ENCODE measurements at regions not wholly inside any gene's neighbourhood (a gene's known extent, or its start where the extent isn't known, plus 50 kb on each side); places are given as distances from the start of the nearest gene placed in this dataset.

- Histone ChIP-seq H3K4me2 (no peak overlapping the region), H3K4me1 (ENCODE audit: insufficient read depth) (peaks cover 18% of the 10 kb centered on the region), H3K36me3 (ENCODE audit: insufficient read depth) (no peaks in the 10 kb centered on the region), H3K27me3 (ENCODE audit: insufficient read depth) (no peaks in the 10 kb centered on the region), H4K20me1 (replicated peaks; ENCODE audit: insufficient read depth) (no peaks in the 10 kb centered on the region), H3K27ac (ENCODE audit: low read depth) (no peak overlapping the region), H3F3A (replicated peaks; ENCODE audit: low read depth) (no peaks in the 10 kb centered on the region), H3K4me3 (no peak overlapping the region), H3K79me2 (replicated peaks; ENCODE audit: insufficient read depth) (no peaks in the 10 kb centered on the region), H2AFZ (peak overlapping the region; percentile 66; the same call in 1 of the 2 replicates), H3K9me2 (ENCODE audit: insufficient read depth) (peaks cover 4% of the 10 kb centered on the region; the same call in 1 of the 2 replicates)
- TF ChIP-seq EZH2 (IDR thresholded peaks at IDR 0.05; ENCODE audit: low read depth, unreplicated experiment) (no peak), REST (IDR thresholded peaks at IDR 0.05; ENCODE audit: unreplicated experiment) (no peak), NANOG (IDR thresholded peaks at IDR 0.05; ENCODE audit: borderline replicate concordance) (no peak)
- ATAC-seq (peak; percentile 43), DNase-seq (ENCODE audit: low spot score) (no peak)
- peaks cover 4% of the 10 kb centered on the region for H3K27me3 Mint-ChIP-seq (ENCODE audit: insufficient read depth, low read depth, poor library complexity)
- peaks cover 6% of the 10 kb centered on the region for H3K9me3 Mint-ChIP-seq
- H3K36me3 Mint-ChIP-seq (ENCODE audit: low read depth): 0 out of 3 replicates have a peak, but pooled peaks cover 6% of the 10 kb centered on the region
- H3K4me1 Mint-ChIP-seq: peaks cover 37% of the 10 kb centered on the region
- H3K4me3 Mint-ChIP-seq: no peak overlapping the region
- no peak overlapping the region for H3K27ac Mint-ChIP-seq
Measured at GRCh38 chr3:64908251-64908685, 220.5 kb upstream of the ADAMTS9 start.

GRCh38 chr3:64905906-64906410, 218.2 kb upstream of the ADAMTS9 start:
- Mint-ChIP-seq H3K36me3 (ENCODE audit: low read depth) (no peaks in the 10 kb centered on the region), H3K27me3 (ENCODE audit: insufficient read depth, low read depth, poor library complexity) (peaks cover 2% of the 10 kb centered on the region), H3K9me3 (no peaks in the 10 kb centered on the region), H3K27ac (no peak overlapping the region), H3K4me3 (no peak overlapping the region), H3K4me1 (peaks cover 51% of the 10 kb centered on the region)
- Histone ChIP-seq H4K20me1 (replicated peaks; ENCODE audit: insufficient read depth) (no peaks in the 10 kb centered on the region), H3K9me2 (ENCODE audit: insufficient read depth) (no peaks in the 10 kb centered on the region; the same call in 1 of the 2 replicates), H3K27ac (ENCODE audit: low read depth) (no peak overlapping the region), H3K36me3 (ENCODE audit: insufficient read depth) (no peaks in the 10 kb centered on the region), H3K4me3 (no peak overlapping the region), H3K4me1 (ENCODE audit: insufficient read depth) (peaks cover 27% of the 10 kb centered on the region), H3K4me2 (no peak overlapping the region), H3K79me2 (replicated peaks; ENCODE audit: insufficient read depth) (no peaks in the 10 kb centered on the region), H3F3A (replicated peaks; ENCODE audit: low read depth) (no peaks in the 10 kb centered on the region), H3K27me3 (ENCODE audit: insufficient read depth) (no peaks in the 10 kb centered on the region), H2AFZ (no peak overlapping the region)
- TF ChIP-seq NANOG (IDR thresholded peaks at IDR 0.05; ENCODE audit: borderline replicate concordance): no peak
- DNase-seq (ENCODE audit: low spot score) (no peak), ATAC-seq (no peak)

GRCh38 chr3:64903006-64903405, 215.2 kb upstream of the ADAMTS9 start:
- Histone ChIP-seq H3K9me2 (ENCODE audit: insufficient read depth) (no peaks in the 10 kb centered on the region), H4K20me1 (replicated peaks; ENCODE audit: insufficient read depth) (no peaks in the 10 kb centered on the region), H3K36me3 (ENCODE audit: insufficient read depth) (no peaks in the 10 kb centered on the region), H3K4me1 (ENCODE audit: insufficient read depth) (peaks cover 11% of the 10 kb centered on the region), H3K27me3 (ENCODE audit: insufficient read depth) (no peaks in the 10 kb centered on the region), H3K4me3 (no peak overlapping the region), H3K79me2 (replicated peaks; ENCODE audit: insufficient read depth) (no peaks in the 10 kb centered on the region), H3K4me2 (no peak overlapping the region), H2AFZ (no peak overlapping the region), H3F3A (replicated peaks; ENCODE audit: low read depth) (no peaks in the 10 kb centered on the region), H3K27ac (ENCODE audit: low read depth) (no peak overlapping the region)
- DNase-seq (ENCODE audit: low spot score): no peak
- Mint-ChIP-seq H3K9me3 (no peaks in the 10 kb centered on the region), H3K27me3 (ENCODE audit: insufficient read depth, low read depth, poor library complexity) (peaks cover 2% of the 10 kb centered on the region), H3K4me3 (no peak overlapping the region), H3K36me3 (ENCODE audit: low read depth) (no peaks in the 10 kb centered on the region), H3K4me1 (peaks cover 28% of the 10 kb centered on the region), H3K27ac (no peak overlapping the region)
- TF ChIP-seq POLR2AphosphoS5 (IDR thresholded peaks at IDR 0.05; ENCODE audit: low read depth) (no peak), EZH2 (IDR thresholded peaks at IDR 0.05; ENCODE audit: low read depth, unreplicated experiment) (no peak), REST (IDR thresholded peaks at IDR 0.05; ENCODE audit: unreplicated experiment) (no peak), CTCF (conservative IDR thresholded peaks at IDR 0.05; ENCODE audit: low read depth in 2 of 2) (no peak), STAT1 (IDR thresholded peaks at IDR 0.05; ENCODE audit: unreplicated experiment) (no peak), ZNF114 (CRISPR knock-in tag; IDR thresholded peaks at IDR 0.05) (no peak), NANOG (IDR thresholded peaks at IDR 0.05; ENCODE audit: borderline replicate concordance) (no peak), CREB1 (CRISPR knock-in tag; IDR thresholded peaks at IDR 0.05; ENCODE audit: low read depth) (no peak), ZNF331 (CRISPR knock-in tag; IDR thresholded peaks at IDR 0.05; ENCODE audit: low read depth) (no peak)
- ATAC-seq: no peak
